Loucy (cell line): ENCODE measurements at regions not wholly inside any gene's neighbourhood (a gene's known extent, or its start where the extent isn't known, plus 50 kb on each side); places are given as distances from the start of the nearest gene placed in this dataset.

Experiments used
- H2AFZ ChIP-seq: fragments of 200-600 bp; sonication (generic); 2 replicates; pipeline ENCODE4 v1.6.0; 2016; ENCODE audit warnings: antibody characterized with exemption, mild to moderate bottlenecking, low read length, moderate library complexity
- H3F3A ChIP-seq: fragments of 200-600 bp; 2 replicates; pipeline ENCODE4 v1.6.0; 2016; ENCODE audit warnings: antibody characterized with exemption, low read depth, mild to moderate bottlenecking
- H3K27me3 ChIP-seq: fragments of 200-600 bp; sonication (generic); 2 replicates; pipeline ENCODE4 v1.6.1; 2014; ENCODE audit warnings: low read length, mild to moderate bottlenecking; ENCODE audit not compliant: insufficient read depth, poor library complexity, severe bottlenecking
- H3K36me3 ChIP-seq: fragments of 200-600 bp; sonication (generic); 2 replicates; pipeline ENCODE4 v1.6.1; 2016; ENCODE audit warnings: low read length; ENCODE audit not compliant: insufficient read depth
- H3K4me1 ChIP-seq: fragments of 200-600 bp; sonication (generic); 2 replicates; pipeline ENCODE4 v1.5.1; 2014; ENCODE audit warnings: low read length, mild to moderate bottlenecking; ENCODE audit not compliant: insufficient read depth, poor library complexity, severe bottlenecking
- H3K4me2 ChIP-seq: fragments of 200-600 bp; sonication (generic); 2 replicates; pipeline ENCODE4 v1.6.0; 2014; ENCODE audit warnings: antibody characterized with exemption, low read length, low read depth, mild to moderate bottlenecking; ENCODE audit not compliant: poor library complexity, severe bottlenecking
- H3K4me3 ChIP-seq: fragments of 200-600 bp; sonication (generic); 2 replicates; pipeline ENCODE4 v1.5.1; 2014; ENCODE audit warnings: low read length, mild to moderate bottlenecking, mixed read lengths; ENCODE audit not compliant: poor library complexity, severe bottlenecking
- H3K79me2 ChIP-seq: fragments of 200-600 bp; sonication (generic); 2 replicates; pipeline ENCODE4 v1.6.1; 2014; ENCODE audit warnings: low read length; ENCODE audit not compliant: insufficient read depth
- H3K9ac ChIP-seq: fragments of 200-600 bp; sonication (generic); 2 replicates; pipeline ENCODE4 v1.6.0; 2014; ENCODE audit warnings: mild to moderate bottlenecking, low read depth, low read length, moderate library complexity; ENCODE audit not compliant: poor library complexity, severe bottlenecking
- H3K9me2 ChIP-seq: fragments of 200-600 bp; sonication (generic); replicated peaks from 2 replicates; pipeline ENCODE4 v1.6.1; 2016; ENCODE audit warnings: low read depth, low read length, mixed read lengths
- H3K9me3 ChIP-seq: fragments of 200-600 bp; sonication (generic); 2 replicates; pipeline ENCODE4 v1.6.1; 2014; ENCODE audit warnings: mild to moderate bottlenecking, antibody characterized with exemption, low read length, low read depth; ENCODE audit not compliant: insufficient read depth
- H4K20me1 ChIP-seq: fragments of 200-600 bp; sonication (generic); 2 replicates; pipeline ENCODE4 v1.6.0; 2014; ENCODE audit warnings: antibody characterized with exemption, low read length, mild to moderate bottlenecking; ENCODE audit not compliant: insufficient read depth, poor library complexity, severe bottlenecking
- EZH2phosphoT487 ChIP-seq: fragments of 200-600 bp; IDR thresholded peaks from 2 replicates; pipeline ENCODE4 v1.6.1; 2018; ENCODE audit warnings: antibody characterized with exemption, mild to moderate bottlenecking, moderate library complexity, borderline replicate concordance
- TF ChIP-seq, protein P1 (sequence below): fragments of 200-600 bp; sonication (generic); conservative IDR thresholded peaks from 2 replicates; pipeline ENCODE4 v1.5.1; 2014; ENCODE audit warnings: mild to moderate bottlenecking, antibody characterized with exemption, low read length

DNA sequence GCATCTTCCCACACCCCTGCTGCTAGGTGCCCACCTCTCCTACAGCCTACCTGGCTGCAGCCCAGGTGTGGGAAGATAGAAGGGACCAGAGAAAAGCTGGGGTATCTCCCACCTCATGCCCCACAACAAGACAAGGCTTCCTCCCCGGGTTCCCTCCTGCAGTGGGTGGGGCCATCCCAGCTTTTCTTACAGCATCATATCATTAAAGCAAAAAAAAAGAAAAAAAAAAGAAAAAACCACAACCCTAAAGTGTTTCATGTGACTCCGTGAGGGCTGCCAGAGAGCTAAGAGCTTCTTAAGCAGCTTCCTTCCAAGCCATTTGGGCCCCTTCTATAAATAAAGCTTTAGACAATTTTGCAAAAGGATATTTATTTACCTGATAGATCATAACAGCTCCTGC is 455.4 kb upstream of the TSHZ3 start:
- Histone ChIP-seq H3K27me3 (no peaks in the 10 kb centered on the region), H3K4me3 (no peak overlapping the region), H3K4me2 (no peak overlapping the region), H3K79me2 (no peaks in the 10 kb centered on the region), H2AFZ (no peak overlapping the region), H3K4me1 (no peaks in the 10 kb centered on the region), H3K36me3 (no peaks in the 10 kb centered on the region), H3K9me2 (no peaks in the 10 kb centered on the region), H3F3A (no peaks in the 10 kb centered on the region), H3K9me3 (no peaks in the 10 kb centered on the region; the same call in 1 of the 2 replicates), H4K20me1 (no peaks in the 10 kb centered on the region), H3K9ac (no peak overlapping the region)
- no peak for TF ChIP-seq EZH2phosphoT487
- TF ChIP-seq, protein P1, sequence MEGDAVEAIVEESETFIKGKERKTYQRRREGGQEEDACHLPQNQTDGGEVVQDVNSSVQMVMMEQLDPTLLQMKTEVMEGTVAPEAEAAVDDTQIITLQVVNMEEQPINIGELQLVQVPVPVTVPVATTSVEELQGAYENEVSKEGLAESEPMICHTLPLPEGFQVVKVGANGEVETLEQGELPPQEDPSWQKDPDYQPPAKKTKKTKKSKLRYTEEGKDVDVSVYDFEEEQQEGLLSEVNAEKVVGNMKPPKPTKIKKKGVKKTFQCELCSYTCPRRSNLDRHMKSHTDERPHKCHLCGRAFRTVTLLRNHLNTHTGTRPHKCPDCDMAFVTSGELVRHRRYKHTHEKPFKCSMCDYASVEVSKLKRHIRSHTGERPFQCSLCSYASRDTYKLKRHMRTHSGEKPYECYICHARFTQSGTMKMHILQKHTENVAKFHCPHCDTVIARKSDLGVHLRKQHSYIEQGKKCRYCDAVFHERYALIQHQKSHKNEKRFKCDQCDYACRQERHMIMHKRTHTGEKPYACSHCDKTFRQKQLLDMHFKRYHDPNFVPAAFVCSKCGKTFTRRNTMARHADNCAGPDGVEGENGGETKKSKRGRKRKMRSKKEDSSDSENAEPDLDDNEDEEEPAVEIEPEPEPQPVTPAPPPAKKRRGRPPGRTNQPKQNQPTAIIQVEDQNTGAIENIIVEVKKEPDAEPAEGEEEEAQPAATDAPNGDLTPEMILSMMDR, result no peak

DNA sequence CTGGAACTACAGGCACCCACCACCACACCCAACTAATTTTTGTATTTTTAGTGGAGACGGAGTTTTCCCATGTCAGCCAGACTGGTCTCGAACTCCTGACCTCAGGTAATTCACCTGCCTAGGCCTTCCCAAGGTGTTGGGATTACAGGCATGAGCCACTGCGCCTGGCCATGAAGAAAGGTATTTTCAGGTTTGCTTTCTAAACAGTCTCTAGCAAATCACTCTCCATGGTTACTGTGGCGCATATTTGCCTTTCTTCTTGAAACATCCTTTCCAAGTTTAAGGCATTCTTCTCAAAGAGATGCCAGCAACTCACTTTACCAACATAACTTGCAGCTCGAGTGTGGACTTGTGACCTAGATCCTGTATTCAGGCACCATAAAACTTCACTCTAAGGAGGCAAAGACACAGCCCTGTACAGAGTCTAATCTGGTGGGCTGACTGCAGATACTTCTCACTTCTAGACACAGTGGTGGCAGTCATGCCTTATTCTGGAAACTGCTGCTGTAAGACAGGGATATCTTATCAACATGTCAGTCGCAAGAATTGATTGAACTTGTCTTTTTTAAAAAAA is 461.4 kb upstream of the TSHZ3 start:
- Histone ChIP-seq H3K9me2 (no peaks in the 10 kb centered on the region), H3K4me1 (no peaks in the 10 kb centered on the region), H3K4me3 (no peak overlapping the region), H3K9ac (no peak overlapping the region), H3F3A (no peaks in the 10 kb centered on the region), H3K79me2 (no peaks in the 10 kb centered on the region), H3K36me3 (no peaks in the 10 kb centered on the region), H2AFZ (no peak overlapping the region), H4K20me1 (no peaks in the 10 kb centered on the region), H3K4me2 (no peak overlapping the region), H3K27me3 (no peaks in the 10 kb centered on the region), H3K9me3 (peaks cover 4% of the 10 kb centered on the region; the same call in 1 of the 2 replicates)
- TF ChIP-seq EZH2phosphoT487, result no peak
- TF ChIP-seq, protein P1, result no peak

DNA sequence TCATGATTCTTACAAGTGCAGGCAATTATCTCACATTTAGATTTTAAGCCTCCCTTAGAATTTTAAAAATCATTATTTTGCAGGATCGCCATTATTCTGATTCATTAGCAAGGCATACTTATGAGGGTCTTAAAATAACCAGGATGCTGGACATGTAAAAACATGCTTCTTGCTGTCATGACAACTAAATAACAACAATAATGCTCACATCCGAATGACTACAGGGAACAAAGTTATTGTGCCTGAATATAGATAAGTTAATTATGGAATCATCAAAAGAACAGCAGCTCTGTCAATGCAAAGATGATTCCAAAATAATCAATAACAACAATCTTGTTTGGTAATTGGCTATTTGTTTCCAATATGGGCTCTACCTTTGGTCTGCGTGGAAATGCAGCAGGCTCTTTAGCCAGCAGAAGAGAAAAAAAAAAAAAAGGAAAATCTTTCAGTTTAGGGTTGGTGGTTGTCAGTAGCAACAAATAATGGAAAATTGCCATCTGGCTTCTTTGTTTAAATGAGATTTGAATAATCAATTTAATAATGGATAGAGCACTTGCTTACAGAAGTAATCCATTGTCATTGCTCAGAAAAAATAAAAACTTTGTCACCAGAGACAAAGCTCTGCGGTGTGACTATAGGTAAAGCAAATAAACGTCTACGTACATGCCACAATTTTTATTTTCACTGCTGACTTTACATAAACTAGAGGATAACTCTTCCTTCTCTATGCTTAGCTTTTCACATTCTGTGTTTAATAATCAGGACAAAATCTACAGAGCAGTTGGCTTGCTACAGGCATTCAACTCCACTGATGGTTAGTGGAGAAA is 468.9 kb upstream of the TSHZ3 start:
- H3K79me2 ChIP-seq, result no peaks in the 10 kb centered on the region
- H4K20me1 ChIP-seq, result no peaks in the 10 kb centered on the region
- H3K9ac ChIP-seq, result no peak overlapping the region
- H3K4me3 ChIP-seq, result no peak overlapping the region
- H3F3A ChIP-seq, result no peaks in the 10 kb centered on the region
- H3K36me3 ChIP-seq, result no peaks in the 10 kb centered on the region
- no peaks in the 10 kb centered on the region for H3K9me2 ChIP-seq
- no peak overlapping the region for H2AFZ ChIP-seq
- H3K27me3 ChIP-seq, result no peaks in the 10 kb centered on the region
- H3K4me2 ChIP-seq, result no peak overlapping the region
- TF ChIP-seq EZH2phosphoT487, result no peak
- TF ChIP-seq, protein P1, result no peak
- peaks cover 4% of the 10 kb centered on the region; the same call in 1 of the 2 replicates for H3K9me3 ChIP-seq
- H3K4me1 ChIP-seq, result no peaks in the 10 kb centered on the region
